ENCODE measurements at regions not wholly inside any gene's neighbourhood (a gene's known extent, or its start where the extent isn't known, plus 50 kb on each side); places are given as distances from the start of the nearest gene placed in this dataset.

DNA sequence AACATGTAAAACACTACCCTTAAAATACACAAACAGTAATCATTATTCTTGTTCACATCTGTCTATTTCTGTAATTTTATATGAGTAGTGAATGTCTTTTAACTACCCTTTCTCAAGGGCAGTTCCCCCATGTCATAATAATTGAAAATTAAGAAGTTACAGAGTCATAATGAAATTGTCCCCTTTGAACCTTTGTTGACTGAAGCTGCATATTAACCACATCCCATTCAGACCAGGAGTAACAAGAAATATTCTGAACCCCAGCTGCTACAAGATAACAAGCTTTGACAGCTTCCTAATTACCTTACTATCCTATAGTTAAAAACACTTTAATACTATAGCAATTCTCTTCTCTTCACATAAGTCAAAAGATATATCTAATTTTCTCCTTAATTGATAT is 635.9 kb upstream of the SUCLG2 start:
- TF ChIP-seq POLR2A (IDR thresholded peaks at IDR 0.05; ENCODE audit: low read depth, low read length), result no peak
- TF ChIP-seq, protein P1, sequence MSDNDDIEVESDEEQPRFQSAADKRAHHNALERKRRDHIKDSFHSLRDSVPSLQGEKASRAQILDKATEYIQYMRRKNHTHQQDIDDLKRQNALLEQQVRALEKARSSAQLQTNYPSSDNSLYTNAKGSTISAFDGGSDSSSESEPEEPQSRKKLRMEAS (IDR thresholded peaks at IDR 0.05; ENCODE audit: insufficient read depth, insufficient read length), result no peak
- TF ChIP-seq JUN (IDR thresholded peaks at IDR 0.05; ENCODE audit: borderline replicate concordance, insufficient read depth, insufficient read length, low read depth), result no peak
- TF ChIP-seq, protein P2, sequence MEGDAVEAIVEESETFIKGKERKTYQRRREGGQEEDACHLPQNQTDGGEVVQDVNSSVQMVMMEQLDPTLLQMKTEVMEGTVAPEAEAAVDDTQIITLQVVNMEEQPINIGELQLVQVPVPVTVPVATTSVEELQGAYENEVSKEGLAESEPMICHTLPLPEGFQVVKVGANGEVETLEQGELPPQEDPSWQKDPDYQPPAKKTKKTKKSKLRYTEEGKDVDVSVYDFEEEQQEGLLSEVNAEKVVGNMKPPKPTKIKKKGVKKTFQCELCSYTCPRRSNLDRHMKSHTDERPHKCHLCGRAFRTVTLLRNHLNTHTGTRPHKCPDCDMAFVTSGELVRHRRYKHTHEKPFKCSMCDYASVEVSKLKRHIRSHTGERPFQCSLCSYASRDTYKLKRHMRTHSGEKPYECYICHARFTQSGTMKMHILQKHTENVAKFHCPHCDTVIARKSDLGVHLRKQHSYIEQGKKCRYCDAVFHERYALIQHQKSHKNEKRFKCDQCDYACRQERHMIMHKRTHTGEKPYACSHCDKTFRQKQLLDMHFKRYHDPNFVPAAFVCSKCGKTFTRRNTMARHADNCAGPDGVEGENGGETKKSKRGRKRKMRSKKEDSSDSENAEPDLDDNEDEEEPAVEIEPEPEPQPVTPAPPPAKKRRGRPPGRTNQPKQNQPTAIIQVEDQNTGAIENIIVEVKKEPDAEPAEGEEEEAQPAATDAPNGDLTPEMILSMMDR (IDR thresholded peaks at IDR 0.05; ENCODE audit: extremely low read depth in 1 of 2, insufficient read depth in 1 of 2, low read depth in 1 of 2, low read length in 2 of 2), result no peak
- TF ChIP-seq MYC (IDR thresholded peaks at IDR 0.05; ENCODE audit: low read depth, low read length), result no peak
- no peak for TF ChIP-seq EZH2 (IDR thresholded peaks at IDR 0.05; ENCODE audit: borderline replicate concordance, low read depth, low read length, severe bottlenecking)
- TF ChIP-seq GATA2 (IDR thresholded peaks at IDR 0.05; ENCODE audit: insufficient read depth, insufficient read length, low read depth, low read length), result no peak
- TF ChIP-seq POLR2AphosphoS5 (IDR thresholded peaks at IDR 0.05; ENCODE audit: insufficient read depth, low read depth, low read length), result no peak
- TF ChIP-seq FOS (IDR thresholded peaks at IDR 0.05; ENCODE audit: borderline replicate concordance, insufficient read depth, low read length), result no peak

Data from endothelial cell of umbilical vein (primary cell).